IMR-90 (cell line): ENCODE measurements at regions not wholly inside any gene's neighbourhood (a gene's known extent, or its start where the extent isn't known, plus 50 kb on each side); places are given as distances from the start of the nearest gene placed in this dataset.

Experiments used
- ATAC-seq: fragments of 200-7000 bp; cut with Tn5 transposase; 2 replicates; pipeline ENCODE4 v1.9.1; 2020; ENCODE audit warnings: low read depth, mild to moderate bottlenecking, moderate library complexity
- BruUV-seq: library from RNA; stranded (reverse); fragments of 400-500 nt; replicated peaks from 2 replicates; lab custom pipeline; 2021; lab: Mats Ljungman, UMichigan
- CTCF ChIA-PET: fragments of 300-600 bp; formaldehyde crosslinking; extraction: SDS; loops from one replicate; lab custom pipeline; 2021; ENCODE audit warnings: antibody characterized with exemption; lab: Yijun Ruan, JAX
- POLR2A ChIA-PET: fragments of 300-600 bp; sonication (Branson Sonifier 250); formaldehyde crosslinking; loops from one replicate; lab custom pipeline; 2022; ENCODE audit warnings: antibody characterized with exemption; ENCODE audit not compliant: unreplicated experiment; lab: Charles Lee
- DNase-seq: peaks from one replicate; pipeline ENCODE4 v3.0.0; 2013
- H2AFZ ChIP-seq: replicated peaks from 2 replicates; pipeline ENCODE3; 2013; ENCODE audit warnings: low read length, mild to moderate bottlenecking; ENCODE audit not compliant: poor library complexity
- H2AK5ac ChIP-seq: 2 replicates; pipeline ENCODE4 v1.6.1; 2013; ENCODE audit warnings: low read depth, low read length, inconsistent platforms
- H2AK9ac ChIP-seq: replicated peaks from 2 replicates; pipeline ENCODE3; 2013; ENCODE audit warnings: mild to moderate bottlenecking, low read depth, low read length, moderate library complexity; ENCODE audit not compliant: poor library complexity
- H2BK120ac ChIP-seq: 2 replicates; pipeline ENCODE4 v1.6.1; 2013; ENCODE audit warnings: low read depth, low read length, inconsistent platforms
- H2BK15ac ChIP-seq: 3 replicates; pipeline ENCODE4 v1.6.1; 2013; ENCODE audit warnings: low read depth, low read length, inconsistent platforms
- H2BK20ac ChIP-seq: 2 replicates; pipeline ENCODE4 v1.6.1; 2013; ENCODE audit warnings: low read depth, mild to moderate bottlenecking, inconsistent platforms, low read length, moderate library complexity
- H2BK5ac ChIP-seq: 2 replicates; pipeline ENCODE4 v1.6.1; 2013; ENCODE audit warnings: mild to moderate bottlenecking, low read depth, low read length, inconsistent platforms; ENCODE audit not compliant: poor library complexity, severe bottlenecking
- H3K14ac ChIP-seq: replicated peaks from 2 replicates; pipeline ENCODE4 v1.6.1; 2013; ENCODE audit warnings: low read depth, low read length, inconsistent platforms
- H3K18ac ChIP-seq: 2 replicates; pipeline ENCODE4 v1.6.1; 2013; ENCODE audit warnings: low read depth, low read length, control low read depth
- H3K23ac ChIP-seq: 2 replicates; pipeline ENCODE4 v1.6.1; 2013; ENCODE audit warnings: low read depth, low read length, inconsistent platforms
- H3K27ac ChIP-seq: 2 replicates; pipeline ENCODE4 v1.5.1; 2013; ENCODE audit warnings: mild to moderate bottlenecking, control low read depth, low read length; ENCODE audit not compliant: insufficient read depth
- H3K27me3 ChIP-seq: 2 replicates; pipeline ENCODE4 v1.6.1; 2013; ENCODE audit warnings: low read length; ENCODE audit not compliant: control insufficient read depth, insufficient read depth
- H3K36me3 ChIP-seq: 2 replicates; pipeline ENCODE4 v1.6.1; 2013; ENCODE audit warnings: low read length, mixed read lengths; ENCODE audit not compliant: control insufficient read depth, insufficient read depth
- H3K4ac ChIP-seq: 2 replicates; pipeline ENCODE4 v1.6.1; 2013; ENCODE audit warnings: low read depth, low read length, inconsistent platforms
- H3K4me1 ChIP-seq: 2 replicates; pipeline ENCODE4 v1.6.1; 2013; ENCODE audit warnings: low read length, mixed read lengths; ENCODE audit not compliant: control insufficient read depth, insufficient read depth
- H3K4me2 ChIP-seq: 2 replicates; pipeline ENCODE4 v1.6.1; 2013; ENCODE audit warnings: low read depth, mild to moderate bottlenecking, control low read depth, low read length, moderate library complexity
- H3K4me3 ChIP-seq: 2 replicates; pipeline ENCODE4 v1.5.1; 2013; ENCODE audit warnings: low read depth, mild to moderate bottlenecking, control low read depth, low read length, moderate library complexity; ENCODE audit not compliant: insufficient read depth
- H3K56ac ChIP-seq: 2 replicates; pipeline ENCODE4 v1.6.1; 2013; ENCODE audit warnings: low read length, inconsistent platforms; ENCODE audit not compliant: insufficient read depth; ENCODE audit errors: extremely low read depth
- H3K79me1 ChIP-seq, 2 experiments: 2 replicates each; pipeline ENCODE4 v1.6.1; 2013; ENCODE audit warnings: low read length in 2 of 2, inconsistent platforms in 1 of 2, low read depth in 1 of 2
- H3K9ac ChIP-seq: 2 replicates; pipeline ENCODE4 v1.6.1; 2013; ENCODE audit warnings: low read depth, low read length, control low read depth
- H3K9me1 ChIP-seq: 2 replicates; pipeline ENCODE4 v1.6.1; 2013; ENCODE audit warnings: low read length, inconsistent platforms; ENCODE audit not compliant: insufficient read depth
- H3K9me3 ChIP-seq: 2 replicates; pipeline ENCODE4 v1.6.1; 2013; ENCODE audit warnings: low read length; ENCODE audit not compliant: control insufficient read depth, insufficient read depth
- H4K20me1 ChIP-seq: 2 replicates; pipeline ENCODE4 v1.6.1; 2013; ENCODE audit warnings: low read length, inconsistent platforms; ENCODE audit not compliant: insufficient read depth
- H4K5ac ChIP-seq: 2 replicates; pipeline ENCODE4 v1.6.1; 2013; ENCODE audit warnings: mild to moderate bottlenecking, low read depth, low read length, control low read depth
- H4K8ac ChIP-seq, 2 experiments: 2 replicates each; pipeline ENCODE4 v1.6.1; 2013; ENCODE audit warnings: low read depth in 2 of 2, low read length in 2 of 2, control low read depth in 1 of 2, inconsistent platforms in 1 of 2
- H4K91ac ChIP-seq: 2 replicates; pipeline ENCODE4 v1.6.1; 2013; ENCODE audit warnings: low read depth, low read length, inconsistent platforms; ENCODE audit not compliant: insufficient read depth
- BHLHE40 ChIP-seq: fragments of 150-350 bp; IDR thresholded peaks from 2 replicates; pipeline ENCODE4 v1.6.1; 2016; ENCODE audit warnings: mild to moderate bottlenecking, low read depth, low read length
- CEBPB ChIP-seq: IDR thresholded peaks from 2 replicates; pipeline ENCODE4 v1.6.1; 2012; ENCODE audit warnings: low read depth, low read length, improper control_type of control experiment
- CHD1 ChIP-seq: IDR thresholded peaks from 2 replicates; pipeline ENCODE4 v1.6.1; 2012; ENCODE audit warnings: low read depth, low read length, improper control_type of control experiment
- FOS ChIP-seq: fragments of 150-350 bp; IDR thresholded peaks from 2 replicates; pipeline ENCODE4 v1.6.1; 2016; ENCODE audit warnings: low read depth, low read length
- MAFK ChIP-seq: IDR thresholded peaks from 2 replicates; pipeline ENCODE4 v1.6.1; 2012; ENCODE audit warnings: low read depth, low read length, improper control_type of control experiment
- MXI1 ChIP-seq: IDR thresholded peaks from 2 replicates; pipeline ENCODE4 v1.6.1; 2012; ENCODE audit warnings: low read depth, mild to moderate bottlenecking, low read length, moderate library complexity, borderline replicate concordance
- NFE2L2 ChIP-seq: fragments of 150-350 bp; IDR thresholded peaks from 2 replicates; pipeline ENCODE4 v1.6.1; 2016; ENCODE audit warnings: low read depth, mild to moderate bottlenecking, low read length
- RAD21 ChIP-seq: IDR thresholded peaks from 2 replicates; pipeline ENCODE4 v1.6.1; 2012; ENCODE audit warnings: low read length, improper control_type of control experiment
- RCOR1 ChIP-seq: IDR thresholded peaks from 2 replicates; pipeline ENCODE4 v1.6.1; 2012; ENCODE audit warnings: mild to moderate bottlenecking, low read length, improper control_type of control experiment; ENCODE audit not compliant: insufficient replicate concordance
- RFX5 ChIP-seq: IDR thresholded peaks from 2 replicates; pipeline ENCODE4 v1.8.0; 2012; ENCODE audit warnings: low read depth, mild to moderate bottlenecking, low read length, moderate library complexity
- USF2 ChIP-seq: fragments of 150-350 bp; IDR thresholded peaks from 2 replicates; pipeline ENCODE4 v1.6.1; 2017; ENCODE audit warnings: mild to moderate bottlenecking, antibody characterized with exemption, low read length, low read depth
- WGBS, 2 experiments: methylation state at CpG; one replicate each; pipeline versions ENCODE4 v1.1.5 to v1.1.7; 2013; ENCODE audit warnings: missing lambda C conversion rate in 2 of 2; ENCODE audit not compliant: insufficient read length in 1 of 2; ENCODE audit errors: extremely low coverage in 2 of 2; 5-methylcytosine and 5-hydroxymethylcytosine counted together
- dilution Hi-C: fragments of 300-500 bp; cut with HindIII; formaldehyde crosslinking; loops from one replicate; pipeline ENCODE4 v1.14.3; 2018; ENCODE audit warnings: low sequenced_read_pairs; ENCODE audit not compliant: unreplicated experiment
- in situ Hi-C: fragments of 300-500 bp; cut with MboI; formaldehyde crosslinking; loops from 3 replicates; pipeline ENCODE4 v1.14.3; 2019; ENCODE audit warnings: low sequenced_read_pairs, inconsistent platforms, mixed read lengths
- intact Hi-C: fragments of 100-400 bp; cut with micrococcal nuclease; formaldehyde crosslinking; loops from 2 replicates; pipeline ENCODE4 v1.10.0; 2022
- TF ChIP-seq, protein P1 (sequence below): conservative IDR thresholded peaks from 2 replicates; pipeline ENCODE4 v1.5.1; 2012; ENCODE audit warnings: mild to moderate bottlenecking, low read depth, low read length, improper control_type of control experiment
- TF ChIP-seq, protein P2 (sequence below): fragments of 150-350 bp; IDR thresholded peaks from 2 replicates; pipeline ENCODE4 v1.6.1; 2016; ENCODE audit warnings: low read depth, mild to moderate bottlenecking, low read length, moderate library complexity, borderline replicate concordance

GRCh38 chr17:77449908-77450741 lies 309.4 kb downstream of the SEC14L1 start:
- H3K79me1 ChIP-seq = peaks cover 15 to 95% of the 10 kb centered on the region in 2 experiments
- H2AK9ac ChIP-seq = peak overlapping the region; percentile 91
- DNase-seq (peak; percentile 72), ATAC-seq (peak; percentile 48)
- no peaks in the 10 kb centered on the region for H3K9me3 ChIP-seq
- dilution Hi-C loops (no loop called here), intact Hi-C loops (loop anchor here (2.0 kb wide), 1 partner anchor 27 kb away; no protein-coding TSS in a partner anchor), in situ Hi-C loops (no loop called here)
- ChIA-PET CTCF (no interaction called here), POLR2A (no interaction called here)
- H3K27ac ChIP-seq = peak overlapping the region; percentile 80
- H2BK15ac ChIP-seq = no peak overlapping the region
- peak overlapping the region; percentile 90 for H3K4ac ChIP-seq
- H3K9me1 ChIP-seq = peaks cover 40% of the 10 kb centered on the region
- peak overlapping the region; percentile 90 for H2AK5ac ChIP-seq
- H3K56ac ChIP-seq = no peak overlapping the region
- peak overlapping the region; percentile 52 for H2AFZ ChIP-seq
- H3K14ac ChIP-seq = 0 out of 2 replicates have a peak overlapping the region, but pooled peaks have one; percentile 23
- H2BK5ac ChIP-seq = peak overlapping the region; percentile 25
- no peak overlapping the region for H2BK20ac ChIP-seq
- peaks cover 63% of the 10 kb centered on the region for H3K4me1 ChIP-seq
- H4K91ac ChIP-seq = peak overlapping the region; percentile 7; the same call in 1 of the 2 replicates
- peak overlapping the region in 1 of 2 experiments; percentile 31; a peak in 1 of 4 replicates for H4K8ac ChIP-seq
- H3K27me3 ChIP-seq = no peaks in the 10 kb centered on the region
- H4K5ac ChIP-seq = no peak overlapping the region
- H2BK120ac ChIP-seq = peak overlapping the region; percentile 66; the same call in 1 of the 2 replicates
- no peak overlapping the region; the same call in 1 of the 2 replicates for H3K9ac ChIP-seq
- peaks cover 5% of the 10 kb centered on the region for H3K36me3 ChIP-seq
- no peak overlapping the region for H3K4me3 ChIP-seq
- no TSS peak for BruUV-seq
- H3K18ac ChIP-seq = no peak overlapping the region
- WGBS, 2 experiments = 0% methylated on average over 4 of the region's 23 CpGs; no CpG with 5 or more reads in 1 of the 2 experiments
- H3K23ac ChIP-seq = no peak overlapping the region; the same call in 1 of the 2 replicates
- H3K4me2 ChIP-seq = peak overlapping the region; percentile 74; the same call in 1 of the 2 replicates
- H4K20me1 ChIP-seq = peaks cover 98% of the 10 kb centered on the region
- TF ChIP-seq RFX5 (no peak), RCOR1 (no peak), MAFK (no peak), CHD1 (no peak; the same call in 1 of the 2 replicates), NFE2L2 (no peak), RAD21 (no peak), BHLHE40 (no peak), CEBPB (no peak), USF2 (0 out of 2 replicates have a peak, but pooled peaks have one; percentile 5), MXI1 (no peak), FOS (peak; percentile 54; the same call in 1 of the 2 replicates)
- TF ChIP-seq, protein P1, sequence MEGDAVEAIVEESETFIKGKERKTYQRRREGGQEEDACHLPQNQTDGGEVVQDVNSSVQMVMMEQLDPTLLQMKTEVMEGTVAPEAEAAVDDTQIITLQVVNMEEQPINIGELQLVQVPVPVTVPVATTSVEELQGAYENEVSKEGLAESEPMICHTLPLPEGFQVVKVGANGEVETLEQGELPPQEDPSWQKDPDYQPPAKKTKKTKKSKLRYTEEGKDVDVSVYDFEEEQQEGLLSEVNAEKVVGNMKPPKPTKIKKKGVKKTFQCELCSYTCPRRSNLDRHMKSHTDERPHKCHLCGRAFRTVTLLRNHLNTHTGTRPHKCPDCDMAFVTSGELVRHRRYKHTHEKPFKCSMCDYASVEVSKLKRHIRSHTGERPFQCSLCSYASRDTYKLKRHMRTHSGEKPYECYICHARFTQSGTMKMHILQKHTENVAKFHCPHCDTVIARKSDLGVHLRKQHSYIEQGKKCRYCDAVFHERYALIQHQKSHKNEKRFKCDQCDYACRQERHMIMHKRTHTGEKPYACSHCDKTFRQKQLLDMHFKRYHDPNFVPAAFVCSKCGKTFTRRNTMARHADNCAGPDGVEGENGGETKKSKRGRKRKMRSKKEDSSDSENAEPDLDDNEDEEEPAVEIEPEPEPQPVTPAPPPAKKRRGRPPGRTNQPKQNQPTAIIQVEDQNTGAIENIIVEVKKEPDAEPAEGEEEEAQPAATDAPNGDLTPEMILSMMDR = no peak
- TF ChIP-seq, protein P2, sequence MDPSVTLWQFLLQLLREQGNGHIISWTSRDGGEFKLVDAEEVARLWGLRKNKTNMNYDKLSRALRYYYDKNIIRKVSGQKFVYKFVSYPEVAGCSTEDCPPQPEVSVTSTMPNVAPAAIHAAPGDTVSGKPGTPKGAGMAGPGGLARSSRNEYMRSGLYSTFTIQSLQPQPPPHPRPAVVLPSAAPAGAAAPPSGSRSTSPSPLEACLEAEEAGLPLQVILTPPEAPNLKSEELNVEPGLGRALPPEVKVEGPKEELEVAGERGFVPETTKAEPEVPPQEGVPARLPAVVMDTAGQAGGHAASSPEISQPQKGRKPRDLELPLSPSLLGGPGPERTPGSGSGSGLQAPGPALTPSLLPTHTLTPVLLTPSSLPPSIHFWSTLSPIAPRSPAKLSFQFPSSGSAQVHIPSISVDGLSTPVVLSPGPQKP = no peak
